ENCODE measurements at regions not wholly inside any gene's neighbourhood (a gene's known extent, or its start where the extent isn't known, plus 50 kb on each side); places are given as distances from the start of the nearest gene placed in this dataset.
A peak's percentile ranks its signal among the peaks of the same experiment; 100 is the strongest.
"Not testable (repeated sequence)": the region's sequence is repeated elsewhere in the genome, so short reads cannot be mapped to it uniquely, and the experiment has no call there.

DNA sequence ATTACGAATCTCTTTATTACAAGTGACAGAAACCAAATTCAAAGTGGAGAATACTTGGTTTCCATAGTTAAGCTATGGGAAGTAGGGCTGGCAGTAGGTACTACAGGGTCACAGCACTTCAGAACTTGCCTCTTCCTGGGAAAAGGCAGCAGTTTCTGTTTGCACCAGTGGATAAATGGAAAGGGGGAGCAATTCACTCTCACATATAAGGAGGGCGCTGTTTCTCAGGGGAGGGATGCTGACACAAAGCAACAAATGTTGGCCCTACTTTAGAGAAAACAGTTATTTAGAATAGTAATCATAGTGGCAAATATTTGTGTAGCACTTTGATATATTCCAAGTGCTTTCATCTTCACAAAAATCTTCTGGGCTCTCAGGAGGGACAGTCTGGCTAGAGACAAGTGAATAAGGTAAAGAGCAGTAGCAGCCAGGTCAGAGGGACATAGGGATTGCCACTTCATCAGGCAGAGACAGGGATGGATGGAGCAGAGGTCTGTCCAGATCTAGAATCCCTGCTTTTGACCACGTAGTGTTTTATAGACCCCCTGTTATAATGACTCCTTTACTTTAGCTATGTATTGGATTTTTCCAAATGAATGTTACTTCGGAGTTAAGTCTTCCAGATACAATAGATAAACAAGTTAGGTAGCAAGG is 554.8 kb upstream of the SGCD start:
- DNase-seq (ENCODE audit: low read depth), result no peak

DNA sequence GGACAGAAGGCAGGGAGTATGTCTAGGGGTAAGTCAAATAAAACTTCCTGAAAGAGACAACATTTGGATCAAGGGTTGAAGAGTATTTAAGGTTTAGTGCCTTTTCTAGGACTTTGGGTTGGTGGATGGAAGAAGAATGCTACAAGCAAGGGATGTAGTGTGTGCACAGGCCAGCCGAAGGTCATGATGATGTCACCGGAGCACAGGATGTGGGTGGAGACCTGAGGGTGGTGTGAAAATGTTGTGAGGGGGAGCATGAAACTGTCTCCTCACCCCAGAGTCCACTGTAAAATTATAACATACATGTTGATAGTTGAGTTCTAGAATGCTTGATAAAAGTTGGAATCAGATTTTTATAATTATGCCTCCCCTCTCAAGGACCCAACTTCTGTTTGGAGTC is 553.3 kb upstream of the SGCD start:
- no peak for DNase-seq (ENCODE audit: low read depth)

DNA sequence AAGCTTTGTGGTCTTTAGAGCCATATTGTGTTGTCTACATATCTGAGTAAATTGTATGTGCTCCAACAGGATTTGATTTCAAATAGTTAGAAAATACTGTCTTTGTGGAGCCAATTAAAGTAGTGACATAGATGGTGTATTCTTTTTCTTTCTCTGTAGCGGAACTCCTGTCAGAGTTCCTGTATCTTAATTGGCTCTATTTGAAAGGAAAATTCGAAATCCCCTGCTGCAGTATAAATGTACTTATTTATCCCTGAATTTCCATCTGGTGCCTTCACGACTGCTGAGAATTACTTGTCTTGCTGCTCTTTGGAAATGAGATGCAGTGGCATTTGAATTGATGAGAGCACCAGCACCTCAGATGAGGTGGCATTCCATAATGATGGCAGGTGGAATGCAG is 546.7 kb upstream of the SGCD start:
- DNase-seq (ENCODE audit: low read depth), result no peak

DNA sequence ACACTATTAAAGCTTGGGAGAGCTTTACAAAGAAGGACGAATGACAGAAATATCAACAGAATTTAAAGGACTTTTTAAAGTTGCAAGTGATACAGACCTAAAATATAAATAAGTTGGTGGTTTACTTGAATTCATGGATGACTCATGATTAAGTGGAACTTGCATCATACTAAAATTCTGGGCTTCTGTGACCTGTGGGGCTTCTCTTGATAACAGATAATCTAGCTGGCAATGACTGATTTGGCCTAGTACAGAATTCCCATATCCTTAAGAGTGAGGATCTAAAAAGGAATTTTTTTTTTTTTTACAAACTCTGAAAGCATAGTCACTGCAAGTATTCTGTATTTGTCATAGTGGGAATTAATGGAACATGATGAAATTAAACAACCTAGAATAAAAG is 543.7 kb upstream of the SGCD start:
- no peak for DNase-seq (ENCODE audit: low read depth)

DNA sequence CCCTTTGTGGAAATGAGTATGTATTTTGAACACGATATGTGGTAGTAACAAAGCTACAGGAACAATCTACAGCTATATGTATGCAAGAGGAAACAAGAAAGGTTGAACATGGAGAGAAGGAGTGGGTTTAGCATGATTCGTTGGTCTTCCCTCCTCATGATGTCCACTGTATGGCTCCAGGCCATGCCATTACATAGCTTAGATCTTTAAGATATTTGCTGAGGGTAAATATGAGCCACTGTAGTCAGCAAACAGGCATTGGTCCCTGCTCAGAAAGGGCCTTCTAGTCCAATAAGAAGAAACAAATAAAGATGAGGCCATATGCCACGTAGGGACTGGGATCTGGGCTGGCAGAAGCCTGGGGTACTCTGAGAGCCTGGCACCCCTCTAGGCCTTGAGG is 543.2 kb upstream of the SGCD start:
- DNase-seq (ENCODE audit: low read depth), result no peak

DNA sequence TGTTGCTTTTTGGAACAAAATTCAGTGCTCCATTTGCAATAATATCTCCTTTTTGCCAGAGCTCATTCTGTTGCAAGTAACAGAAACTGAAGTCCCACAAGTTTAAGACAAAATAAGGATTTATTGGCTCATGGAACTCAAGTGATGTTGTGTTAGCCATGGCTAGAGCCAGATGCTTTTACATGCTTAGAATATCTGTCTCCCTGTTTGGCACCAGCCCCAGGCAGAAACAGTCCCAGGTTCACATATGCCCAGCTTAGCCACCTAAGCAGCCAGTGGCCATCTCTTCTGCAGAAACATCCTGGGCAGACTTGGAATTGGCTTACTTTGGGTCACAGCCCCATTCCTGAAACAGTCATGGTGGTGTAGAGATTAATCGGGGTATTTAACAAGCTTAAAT is 540.9 kb upstream of the SGCD start:
- no peak for DNase-seq (ENCODE audit: low read depth)

DNA sequence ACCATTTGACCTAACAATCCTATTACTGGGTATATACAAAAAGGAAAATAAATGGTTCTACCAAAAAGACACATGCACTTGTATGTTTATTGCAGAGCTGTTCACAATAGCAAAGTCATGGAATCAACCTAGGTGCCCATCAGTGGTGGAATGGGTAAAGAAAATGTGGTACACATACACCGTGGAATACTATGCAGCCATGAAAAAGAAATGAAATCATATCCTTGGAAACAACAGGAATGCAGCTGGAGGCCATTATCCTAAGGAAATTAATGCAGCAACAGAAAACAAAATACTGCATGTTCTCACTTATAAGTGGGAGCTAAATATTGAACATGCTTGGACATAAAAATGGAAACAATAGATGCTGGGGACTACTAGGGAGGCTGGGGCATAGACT is 534.1 kb upstream of the SGCD start:
- no peak for DNase-seq (ENCODE audit: low read depth)

DNA sequence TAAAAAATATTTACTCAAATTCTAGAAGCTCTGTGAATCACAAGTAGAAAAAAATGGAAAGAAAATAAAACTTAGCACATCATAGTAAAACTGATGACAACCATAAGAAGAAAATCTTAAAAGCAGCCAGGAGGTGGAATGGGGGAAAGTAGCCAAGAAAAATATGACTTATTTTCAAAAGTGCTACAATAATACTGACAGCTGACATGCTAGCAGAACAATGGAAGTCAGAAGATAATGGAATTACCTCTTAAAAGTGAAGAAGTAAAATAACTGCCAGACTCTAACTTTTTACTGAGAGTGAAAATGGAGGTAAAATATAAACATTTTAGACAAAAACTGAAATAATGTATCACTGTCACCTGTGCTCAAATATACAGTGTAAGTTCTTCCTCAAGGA is 532.2 kb upstream of the SGCD start:
- no peak for DNase-seq (ENCODE audit: low read depth)

DNA sequence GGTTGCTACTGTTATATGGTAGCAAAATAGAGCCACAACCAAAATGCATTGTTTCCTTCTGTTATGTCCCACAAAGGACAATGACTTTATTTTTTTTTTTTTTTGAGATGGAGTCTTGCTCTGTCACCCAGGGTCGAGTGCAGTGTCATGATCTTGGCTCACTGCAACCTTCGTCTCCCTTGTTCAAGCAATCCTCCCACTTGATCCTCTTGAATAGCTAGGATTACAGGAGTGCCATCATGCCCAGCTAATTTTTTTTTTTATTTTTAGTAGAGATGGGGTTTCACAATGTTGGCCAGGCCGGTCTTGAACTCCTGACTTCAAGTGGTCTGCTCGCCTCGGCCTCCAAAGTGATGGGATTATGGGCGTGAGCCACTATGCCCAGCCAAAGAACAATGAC is 527.7 kb upstream of the SGCD start:
- no peak for DNase-seq (ENCODE audit: low read depth)

DNA sequence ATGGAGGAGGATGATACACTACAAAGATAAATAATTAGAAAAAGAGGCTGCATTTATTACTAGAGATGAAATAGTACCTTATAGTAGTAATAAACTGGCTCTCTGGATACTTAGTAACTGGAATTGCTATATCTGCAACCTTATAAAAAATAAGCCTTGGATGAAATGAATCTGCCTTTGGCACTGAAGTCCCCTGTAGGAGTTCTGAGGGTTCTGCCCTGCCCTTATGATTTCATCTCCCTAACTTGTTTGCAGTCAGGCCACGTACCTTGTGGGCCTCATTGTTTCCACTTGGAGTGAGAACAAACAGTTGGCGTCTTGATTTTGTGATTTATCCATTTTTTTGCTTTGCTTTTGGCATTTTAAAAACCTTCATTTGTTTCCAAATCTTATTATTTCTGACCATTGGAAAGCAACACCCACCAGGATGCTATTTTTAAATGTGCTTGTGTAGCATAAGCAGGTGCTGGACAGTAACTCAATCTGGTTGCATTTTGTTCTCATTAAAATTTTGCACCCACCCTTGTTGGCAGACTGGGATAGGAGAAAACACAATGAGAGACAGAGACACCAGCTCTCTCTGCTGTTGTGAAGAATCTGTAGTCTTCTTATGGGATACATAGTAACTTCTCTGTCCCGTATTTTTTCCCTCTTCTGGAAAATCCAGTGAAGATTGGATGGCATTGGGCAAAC is 518.9 kb upstream of the SGCD start:
- DNase-seq (ENCODE audit: low read depth), result no peak

DNA sequence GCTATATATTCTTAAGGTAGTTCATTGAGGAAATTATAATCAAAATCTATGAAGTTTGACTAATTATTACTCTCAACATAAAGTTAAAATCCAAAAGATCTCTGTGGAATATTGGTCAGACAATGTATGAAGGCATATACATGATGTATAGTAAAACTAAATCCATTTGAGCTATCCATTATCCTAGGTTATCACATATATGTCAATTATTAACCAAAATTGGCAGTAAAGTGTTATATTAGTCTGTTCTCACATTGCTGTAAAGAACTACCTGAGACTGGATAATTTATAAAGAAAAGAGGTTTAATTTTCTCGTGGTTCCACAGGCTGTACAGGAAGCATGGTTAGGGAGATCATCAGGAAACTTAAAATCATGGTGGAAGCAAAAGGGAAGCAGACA is 511.7 kb upstream of the SGCD start:
- DNase-seq (ENCODE audit: low read depth), result no peak

DNA sequence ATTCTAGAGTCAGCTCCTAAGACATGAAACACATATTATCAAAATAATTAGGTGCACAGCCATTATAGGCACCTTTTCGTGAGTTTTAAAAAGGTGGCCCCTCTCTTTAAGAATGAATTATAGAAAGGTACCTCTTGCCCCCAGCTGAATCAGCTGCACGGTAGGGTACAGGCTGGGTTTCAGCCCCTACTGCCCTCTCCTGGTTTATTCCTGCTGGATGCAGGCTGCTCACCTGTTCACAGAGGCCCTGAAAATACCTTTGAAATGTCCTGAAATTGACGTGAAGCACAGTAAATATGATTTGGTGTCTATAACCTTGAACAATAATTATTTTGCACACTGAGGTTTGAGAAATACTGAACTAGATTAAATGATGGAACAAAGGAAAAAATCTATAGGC is 504.8 kb upstream of the SGCD start:
- no peak for DNase-seq (ENCODE audit: low read depth)

DNA sequence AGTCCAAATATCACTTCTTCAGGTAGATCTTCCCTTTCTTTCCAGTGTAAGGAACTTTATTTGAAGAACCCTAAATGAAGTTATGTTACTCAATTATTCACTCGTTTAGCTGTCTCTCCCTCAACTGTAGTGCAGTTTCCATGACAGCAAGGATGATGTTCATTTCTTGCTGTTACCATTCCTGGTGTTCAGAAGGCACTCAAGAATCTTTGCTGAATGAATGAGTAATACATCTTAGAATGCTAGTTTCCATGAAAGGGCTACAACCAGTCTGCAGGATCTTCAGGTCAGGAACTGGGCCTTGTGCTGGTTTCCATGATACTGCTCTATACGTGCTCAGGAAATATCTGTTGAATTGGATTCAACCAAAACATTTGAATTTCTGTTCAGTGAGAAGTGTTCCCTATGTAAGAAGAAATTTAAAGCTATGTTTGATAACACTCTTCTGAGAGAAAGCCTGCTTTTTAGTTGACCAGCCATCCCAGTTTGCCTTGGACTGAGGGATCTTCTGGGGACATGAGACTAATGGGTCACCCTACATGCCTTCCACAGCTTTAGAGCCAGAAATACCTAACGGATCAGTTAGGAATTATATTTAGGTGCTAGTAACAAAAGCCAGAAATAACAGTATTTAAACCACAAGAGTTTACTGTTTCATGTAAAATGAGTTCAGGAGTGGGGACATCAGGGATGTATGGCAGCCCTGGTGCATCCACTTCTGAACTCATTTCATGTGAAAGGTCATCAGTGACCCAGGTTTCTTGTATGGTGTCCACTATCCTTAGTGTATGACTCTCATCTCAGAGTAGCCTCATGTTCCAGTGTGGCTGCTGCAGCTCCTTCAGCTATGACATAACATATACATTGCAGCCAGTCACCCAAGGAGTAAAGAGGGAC is 500.1 kb upstream of the SGCD start:
- DNase-seq (ENCODE audit: low read depth), result peak; percentile 8

DNA sequence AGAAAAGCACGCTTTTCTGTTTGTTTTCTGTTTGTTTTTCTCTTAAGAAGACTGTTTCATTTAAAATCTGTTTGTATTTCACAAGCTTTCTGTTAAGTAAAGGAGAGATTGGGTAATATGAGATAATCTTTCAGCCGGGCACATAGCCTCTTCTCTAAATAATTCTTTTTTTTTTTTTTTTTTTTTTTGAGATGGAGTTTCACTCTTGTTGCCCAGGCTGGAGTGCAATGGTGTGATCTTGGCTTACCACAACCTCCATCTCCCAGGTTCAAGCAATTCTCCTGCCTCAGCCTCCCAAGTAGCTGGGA is 499.5 kb upstream of the SGCD start:
- not testable (repeated sequence) for DNase-seq (ENCODE audit: low read depth)

DNA sequence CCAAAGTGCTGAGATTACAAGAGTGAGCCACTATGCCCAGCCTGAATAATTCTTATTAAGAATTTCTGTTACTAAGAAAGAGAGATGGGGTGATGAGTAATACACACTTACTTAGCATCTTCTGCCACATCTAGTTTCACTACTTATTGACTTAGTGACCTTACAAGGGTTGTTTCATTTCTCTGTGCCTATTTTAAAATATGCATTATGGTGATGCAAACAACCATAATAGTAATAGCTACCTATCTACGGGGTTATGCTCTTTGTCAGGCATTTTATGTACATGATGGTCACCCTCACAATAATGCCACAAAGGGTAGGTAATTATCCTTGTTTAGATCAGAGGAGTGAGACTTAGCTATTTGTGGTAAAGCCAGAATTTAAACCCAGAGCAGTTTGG is 499.0 kb upstream of the SGCD start:
- DNase-seq (ENCODE audit: low read depth), result no peak

DNA sequence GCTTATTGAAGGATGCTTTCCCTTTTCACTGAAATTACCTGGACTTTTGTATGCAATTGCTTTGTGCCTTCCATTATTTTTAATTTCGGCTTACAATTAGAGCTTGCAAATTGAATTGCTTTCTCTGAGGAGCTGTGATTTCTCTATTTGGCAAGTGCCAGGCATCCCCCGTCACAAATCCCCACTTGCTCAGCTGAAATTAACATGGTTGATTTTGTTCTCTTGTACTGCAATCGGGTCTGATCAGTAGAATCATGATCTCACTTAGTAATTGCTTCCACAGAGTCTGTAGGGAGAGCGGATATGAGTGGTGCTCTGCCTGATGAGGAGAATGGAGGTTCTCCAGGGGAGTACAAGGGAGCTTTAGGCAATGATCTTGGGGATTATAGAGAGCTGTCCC is 495.5 kb upstream of the SGCD start:
- no peak for DNase-seq (ENCODE audit: low read depth)

DNA sequence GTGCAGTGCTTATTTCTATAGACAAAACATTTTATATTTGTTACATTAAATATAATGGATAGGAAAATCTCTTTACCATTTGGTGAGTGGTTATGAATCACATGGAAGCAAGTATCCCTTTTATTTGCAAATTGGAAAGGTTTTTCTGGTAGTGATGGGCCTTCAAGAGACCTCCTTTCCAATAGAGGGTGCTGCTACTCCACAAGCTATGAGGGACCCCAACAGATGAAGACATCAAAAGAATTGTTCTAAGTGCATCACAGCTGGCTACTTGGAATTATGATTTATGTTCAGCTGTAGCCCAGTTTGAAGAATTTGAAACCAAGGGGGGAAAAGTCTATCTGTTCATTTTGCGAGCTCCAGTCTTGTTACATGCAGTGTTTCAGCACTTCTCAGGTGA is 493.7 kb upstream of the SGCD start:
- peak; percentile 1 for DNase-seq (ENCODE audit: low read depth)

DNA sequence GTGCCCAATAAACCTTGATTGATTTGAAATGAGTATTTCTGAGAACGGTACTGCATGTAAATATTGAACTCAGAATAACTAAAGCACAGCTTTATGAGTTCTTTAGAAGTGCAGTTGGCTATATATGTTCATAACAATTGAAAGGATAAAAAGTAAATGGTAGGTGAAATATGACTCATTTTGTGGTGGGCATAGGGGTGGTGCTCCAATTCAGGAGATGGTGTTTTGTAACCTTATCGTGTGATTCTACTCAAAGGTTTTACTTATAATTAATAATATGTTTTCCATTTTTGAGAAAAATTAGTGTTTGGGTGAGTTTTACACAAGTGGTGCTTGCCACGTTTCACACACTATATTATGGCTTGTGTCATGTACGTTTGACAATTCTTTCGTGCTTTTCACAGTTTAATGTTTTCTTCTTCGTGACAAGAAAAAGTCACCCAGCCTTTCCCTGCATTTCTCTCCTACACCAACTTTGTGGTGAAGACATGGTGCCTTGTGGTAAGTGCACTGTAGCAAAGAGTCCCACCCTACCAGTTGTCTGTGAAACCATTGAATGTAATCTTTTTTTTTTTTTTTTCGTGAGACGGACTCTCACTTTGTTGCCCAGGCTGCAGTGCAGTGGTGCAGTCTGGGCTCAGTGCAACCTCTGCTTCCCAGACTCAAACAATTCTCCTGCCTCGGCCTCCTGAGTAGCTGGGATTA is 492.5 kb upstream of the SGCD start:
- DNase-seq (ENCODE audit: low read depth), result no peak

DNA sequence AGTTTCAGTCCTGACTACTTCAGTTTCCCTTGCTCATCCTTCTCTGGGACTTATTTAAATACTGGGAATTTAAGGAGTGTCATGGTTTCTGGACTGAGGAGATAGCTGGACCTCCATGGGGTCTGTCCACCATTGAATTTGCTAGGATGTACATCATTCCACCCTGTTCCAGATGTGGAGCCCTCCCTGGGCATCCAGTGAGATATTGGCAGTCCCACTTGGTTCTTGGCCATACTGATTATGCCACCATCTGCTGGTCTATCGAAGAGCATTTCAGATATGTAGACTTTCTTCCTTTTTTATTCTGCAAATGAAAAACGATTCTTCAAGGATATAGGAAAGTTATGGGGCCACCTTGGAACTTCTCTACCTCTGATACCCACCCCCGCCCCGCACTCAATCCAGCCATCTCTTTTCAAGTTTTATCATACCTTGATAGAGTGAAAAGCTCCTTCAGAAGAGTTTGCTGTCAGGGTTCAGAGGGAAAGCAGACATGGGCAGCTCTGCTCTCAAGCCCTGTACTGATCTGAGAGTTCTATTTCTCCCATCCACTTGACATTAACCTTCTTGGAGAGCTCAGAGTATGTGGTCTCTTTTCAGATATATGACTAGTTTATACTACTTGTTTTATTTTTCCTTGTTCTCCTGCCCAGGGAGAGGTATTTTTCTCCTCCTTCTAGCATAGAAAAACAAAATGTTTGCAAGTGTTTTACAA is 490.7 kb upstream of the SGCD start:
- no peak for DNase-seq (ENCODE audit: low read depth)

DNA sequence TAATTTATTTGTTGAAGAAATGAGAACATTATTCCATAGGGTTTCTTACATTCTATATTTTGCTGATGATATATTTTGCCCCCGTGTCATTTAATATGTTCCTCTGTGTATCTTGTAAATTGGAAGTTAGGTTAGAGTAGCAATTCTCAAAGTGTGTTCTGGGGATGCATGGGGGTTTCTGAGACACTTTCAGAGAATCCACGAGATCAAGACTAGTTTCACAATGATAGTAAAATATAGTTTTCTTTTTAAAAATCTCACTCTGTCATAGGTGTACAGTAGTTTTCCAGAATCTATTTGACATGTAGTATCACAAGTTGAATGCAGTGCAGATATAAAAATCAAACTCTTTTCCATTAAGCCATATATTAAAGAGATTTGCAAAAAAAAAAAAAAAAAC is 488.6 kb upstream of the SGCD start:
- DNase-seq (ENCODE audit: low read depth), result no peak

DNA sequence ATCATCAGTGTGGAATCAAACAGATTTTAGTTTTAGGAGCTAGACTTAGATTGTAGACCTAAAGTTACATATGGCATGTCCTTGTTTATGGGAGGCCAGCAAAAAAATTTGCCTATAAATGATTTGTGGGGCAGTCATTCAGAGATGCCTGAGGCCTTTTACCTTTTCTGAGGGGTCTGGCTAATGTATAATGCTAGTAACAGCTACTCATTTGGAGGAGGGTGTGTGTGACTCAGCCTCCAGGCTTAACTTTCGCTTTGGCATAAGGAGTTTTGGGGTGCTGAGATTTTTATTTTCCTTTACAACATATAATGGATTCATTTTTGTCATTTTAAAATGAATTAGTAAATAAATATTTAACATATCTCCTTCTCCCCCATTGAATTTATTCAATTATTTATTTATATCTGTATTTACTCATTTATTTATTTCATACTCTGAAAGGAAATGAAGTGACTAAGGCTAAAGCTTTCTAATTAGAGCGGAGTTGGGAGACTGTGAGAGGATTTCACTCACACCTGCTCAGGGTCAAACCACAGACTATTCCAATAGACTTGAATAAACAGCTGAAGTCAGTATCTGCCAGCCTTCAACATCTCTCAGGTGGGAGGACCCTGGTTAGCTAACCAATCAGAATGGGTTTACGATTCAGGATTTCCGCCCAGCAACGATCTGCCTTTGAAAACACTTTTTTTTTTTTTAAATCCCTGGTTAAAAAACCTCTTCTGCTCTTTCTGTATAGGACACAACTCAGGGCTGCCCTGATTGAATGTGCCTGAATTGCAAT is 487.5 kb upstream of the SGCD start:
- no peak for DNase-seq (ENCODE audit: low read depth)
